PC-3 (cell line): ENCODE measurements at regions not wholly inside any gene's neighbourhood (a gene's known extent, or its start where the extent isn't known, plus 50 kb on each side); places are given as distances from the start of the nearest gene placed in this dataset.

Experiments used
- ATAC-seq: fragments of 200-7000 bp; cut with Tn5 transposase; 2 replicates; pipeline ENCODE4 v1.9.1; 2020; ENCODE audit warnings: mild to moderate bottlenecking, moderate library complexity
- BruUV-seq: library from RNA; stranded (reverse); fragments of 400-500 nt; replicated peaks from 2 replicates; lab custom pipeline; 2021; lab: Mats Ljungman, UMichigan
- CTCF ChIA-PET: fragments of 300-600 bp; sonication (Branson Sonifier 250); formaldehyde crosslinking; loops from one replicate; lab custom pipeline; 2022; ENCODE audit warnings: antibody characterized with exemption; lab: Charles Lee
- POLR2A ChIA-PET: fragments of 300-600 bp; sonication (Branson Sonifier 250); formaldehyde crosslinking; loops from one replicate; lab custom pipeline; 2022; ENCODE audit warnings: antibody characterized with exemption; ENCODE audit not compliant: unreplicated experiment; lab: Charles Lee
- DNase-seq: peaks from one replicate; pipeline ENCODE4 v3.0.0-alpha.2; 2015
- H2AFZ ChIP-seq: fragments of 300-600 bp; sonication (generic); 2 replicates; pipeline ENCODE4 v1.6.0; 2016; ENCODE audit warnings: antibody characterized with exemption, low read length
- H3F3A ChIP-seq: fragments of 300-600 bp; sonication (generic); one replicate; pipeline ENCODE4 v1.6.0; 2017; ENCODE audit warnings: antibody characterized with exemption, low read length, control low read depth, mild to moderate bottlenecking; ENCODE audit not compliant: unreplicated experiment
- H3K27ac ChIP-seq: fragments of 300-600 bp; sonication (generic); 2 replicates; pipeline ENCODE4 v1.5.1; 2016; ENCODE audit warnings: mild to moderate bottlenecking, low read length
- H3K27me3 ChIP-seq: fragments of 300-600 bp; sonication (generic); 2 replicates; pipeline ENCODE4 v1.6.1; 2016; ENCODE audit warnings: low read length, mixed read lengths
- H3K36me3 ChIP-seq: fragments of 300-600 bp; sonication (generic); 2 replicates; pipeline ENCODE4 v1.6.1; 2016; ENCODE audit warnings: low read depth, mixed run types, low read length, mixed read lengths
- H3K4me1 ChIP-seq: fragments of 300-600 bp; sonication (generic); 2 replicates; pipeline ENCODE4 v1.5.1; 2016; ENCODE audit warnings: low read length; ENCODE audit not compliant: insufficient read depth
- H3K4me2 ChIP-seq: fragments of 300-600 bp; sonication (generic); 2 replicates; pipeline ENCODE4 v1.6.0; 2016; ENCODE audit warnings: low read length
- H3K4me3 ChIP-seq: fragments of 300-600 bp; sonication (generic); 2 replicates; pipeline ENCODE4 v1.5.1; 2016; ENCODE audit warnings: mild to moderate bottlenecking, low read length, mixed read lengths
- H3K79me2 ChIP-seq: fragments of 300-600 bp; sonication (generic); 2 replicates; pipeline ENCODE4 v1.6.1; 2017; ENCODE audit warnings: low read length, mixed read lengths
- H3K9ac ChIP-seq: fragments of 300-600 bp; sonication (generic); 2 replicates; pipeline ENCODE4 v1.6.0; 2016; ENCODE audit warnings: mild to moderate bottlenecking, low read length
- H3K9me2 ChIP-seq: fragments of 300-600 bp; sonication (generic); replicated peaks from 2 replicates; pipeline ENCODE4 v1.6.1; 2016; ENCODE audit warnings: mixed run types, low read length, mixed read lengths
- H3K9me3 ChIP-seq: fragments of 300-600 bp; sonication (generic); 2 replicates; pipeline ENCODE4 v1.6.1; 2016; ENCODE audit warnings: low read length, mixed read lengths
- H4K20me1 ChIP-seq: fragments of 300-600 bp; sonication (generic); 2 replicates; pipeline ENCODE4 v1.6.1; 2016; ENCODE audit warnings: low read length, mixed read lengths
- EZH2 ChIP-seq: fragments of 300-600 bp; sonication (generic); IDR thresholded peaks from one replicate; pipeline ENCODE4 v1.6.1; 2017; ENCODE audit warnings: antibody characterized with exemption, mild to moderate bottlenecking, low read length; ENCODE audit not compliant: unreplicated experiment
- EZH2phosphoT487 ChIP-seq: fragments of 300-600 bp; sonication (generic); IDR thresholded peaks from 2 replicates; pipeline ENCODE4 v1.6.1; 2018; ENCODE audit warnings: mild to moderate bottlenecking, antibody characterized with exemption, low read length, borderline replicate concordance
- intact Hi-C: fragments of 100-400 bp; cut with micrococcal nuclease; formaldehyde crosslinking; loops from 2 replicates; pipeline ENCODE4 v1.9.0; 2023
- TF ChIP-seq, protein P1 (sequence below): fragments of 300-600 bp; sonication (generic); conservative IDR thresholded peaks from 2 replicates; pipeline ENCODE4 v1.5.1; 2017; ENCODE audit warnings: antibody characterized with exemption, low read depth, mild to moderate bottlenecking, low read length

DNA sequence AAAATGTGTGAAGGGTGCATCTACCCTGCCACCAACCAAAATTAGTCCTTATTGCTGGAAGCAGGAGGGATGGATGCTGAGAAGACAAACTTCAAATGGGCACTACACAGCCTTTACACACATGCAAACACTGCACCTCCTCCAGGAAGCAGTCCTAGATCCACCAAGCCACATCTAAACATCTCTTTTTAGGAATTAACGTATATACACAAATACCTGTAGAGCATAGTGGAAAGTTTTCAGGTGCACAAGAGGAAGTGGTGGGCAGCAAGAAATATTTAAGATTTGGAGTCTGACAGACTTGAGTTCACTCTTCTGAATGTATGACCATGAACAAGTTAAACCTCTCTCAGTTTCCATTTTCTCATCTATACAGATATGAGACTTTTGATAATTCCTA lies 456.6 kb upstream of the PROK2 start:
- Histone ChIP-seq H3K4me3 (no peak overlapping the region), H3K9me2 (no peaks in the 10 kb centered on the region), H3K79me2 (no peaks in the 10 kb centered on the region), H3K27me3 (peaks cover 25% of the 10 kb centered on the region), H3K27ac (no peak overlapping the region), H3K9me3 (no peaks in the 10 kb centered on the region), H3K9ac (no peak overlapping the region), H3K36me3 (no peaks in the 10 kb centered on the region), H3K4me1 (no peaks in the 10 kb centered on the region), H3K4me2 (no peak overlapping the region), H4K20me1 (no peaks in the 10 kb centered on the region), H3F3A (no peaks in the 10 kb centered on the region), H2AFZ (no peak overlapping the region)
- CTCF ChIA-PET, result no interaction called here
- DNase-seq (no peak), ATAC-seq (no peak)
- intact Hi-C loops, result no loop called here
- POLR2A ChIA-PET, result no interaction called here
- BruUV-seq, result no TSS peak
- TF ChIP-seq, protein P1, sequence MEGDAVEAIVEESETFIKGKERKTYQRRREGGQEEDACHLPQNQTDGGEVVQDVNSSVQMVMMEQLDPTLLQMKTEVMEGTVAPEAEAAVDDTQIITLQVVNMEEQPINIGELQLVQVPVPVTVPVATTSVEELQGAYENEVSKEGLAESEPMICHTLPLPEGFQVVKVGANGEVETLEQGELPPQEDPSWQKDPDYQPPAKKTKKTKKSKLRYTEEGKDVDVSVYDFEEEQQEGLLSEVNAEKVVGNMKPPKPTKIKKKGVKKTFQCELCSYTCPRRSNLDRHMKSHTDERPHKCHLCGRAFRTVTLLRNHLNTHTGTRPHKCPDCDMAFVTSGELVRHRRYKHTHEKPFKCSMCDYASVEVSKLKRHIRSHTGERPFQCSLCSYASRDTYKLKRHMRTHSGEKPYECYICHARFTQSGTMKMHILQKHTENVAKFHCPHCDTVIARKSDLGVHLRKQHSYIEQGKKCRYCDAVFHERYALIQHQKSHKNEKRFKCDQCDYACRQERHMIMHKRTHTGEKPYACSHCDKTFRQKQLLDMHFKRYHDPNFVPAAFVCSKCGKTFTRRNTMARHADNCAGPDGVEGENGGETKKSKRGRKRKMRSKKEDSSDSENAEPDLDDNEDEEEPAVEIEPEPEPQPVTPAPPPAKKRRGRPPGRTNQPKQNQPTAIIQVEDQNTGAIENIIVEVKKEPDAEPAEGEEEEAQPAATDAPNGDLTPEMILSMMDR, result no peak
- TF ChIP-seq EZH2phosphoT487 (no peak), EZH2 (no peak)

DNA sequence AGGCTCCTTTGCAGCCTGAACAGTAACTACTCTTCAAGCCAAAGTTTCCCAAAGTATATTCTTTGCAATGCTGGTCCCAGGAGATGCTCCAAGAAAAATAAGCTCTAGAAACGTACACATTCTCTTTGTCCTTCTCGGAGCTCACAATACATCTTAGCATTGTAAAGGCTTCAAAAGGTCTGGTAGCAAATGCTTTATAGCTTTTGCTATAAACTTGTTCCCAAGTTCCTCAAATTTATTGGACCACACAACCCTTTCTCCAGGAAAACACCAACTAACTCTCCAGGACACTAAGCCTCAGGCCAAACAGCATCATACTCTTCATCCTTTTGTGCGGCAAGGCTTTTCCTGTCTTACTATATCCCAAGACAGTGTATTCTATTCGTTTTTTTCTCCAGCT lies 455.6 kb upstream of the PROK2 start:
- no peak overlapping the region for H3K4me3 ChIP-seq
- ChIA-PET CTCF (no interaction called here), POLR2A (no interaction called here)
- intact Hi-C loops, result no loop called here
- peaks cover 26% of the 10 kb centered on the region for H3K27me3 ChIP-seq
- TF ChIP-seq EZH2phosphoT487, result no peak
- TF ChIP-seq, protein P1, result no peak
- TF ChIP-seq EZH2, result no peak
- H4K20me1 ChIP-seq, result no peaks in the 10 kb centered on the region
- no peak overlapping the region for H3K9ac ChIP-seq
- H3K27ac ChIP-seq, result no peak overlapping the region
- no peaks in the 10 kb centered on the region for H3K9me3 ChIP-seq
- H3K36me3 ChIP-seq, result no peaks in the 10 kb centered on the region
- no peak overlapping the region for H3K4me2 ChIP-seq
- no peak for DNase-seq
- no peaks in the 10 kb centered on the region for H3K4me1 ChIP-seq
- H3K79me2 ChIP-seq, result no peaks in the 10 kb centered on the region
- H3K9me2 ChIP-seq, result no peaks in the 10 kb centered on the region
- BruUV-seq, result no TSS peak
- no peak for ATAC-seq
- no peak overlapping the region for H2AFZ ChIP-seq
- no peaks in the 10 kb centered on the region for H3F3A ChIP-seq

DNA sequence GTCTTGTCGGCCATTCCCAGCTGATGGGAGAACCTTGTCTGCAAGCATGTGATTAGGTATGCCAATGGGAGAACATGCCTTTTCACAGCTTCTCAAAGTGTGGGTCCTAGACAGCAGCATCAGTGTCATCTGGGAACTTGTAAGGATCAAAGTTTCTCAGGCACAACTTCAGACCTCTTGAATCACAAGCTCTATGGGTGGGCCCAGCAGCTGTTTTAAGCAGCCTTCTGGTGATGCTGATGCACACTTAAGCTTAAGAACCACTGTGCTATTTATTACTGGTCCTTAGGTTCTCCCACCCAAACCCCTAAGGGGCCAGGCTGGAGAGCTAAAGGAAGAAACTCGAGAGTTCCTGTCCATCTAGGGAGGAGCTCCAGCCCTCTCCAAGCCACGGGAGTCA lies 453.9 kb upstream of the PROK2 start:
- peaks cover 31% of the 10 kb centered on the region for H3K27me3 ChIP-seq
- no peaks in the 10 kb centered on the region for H3K9me2 ChIP-seq
- H3K4me2 ChIP-seq, result no peak overlapping the region
- BruUV-seq, result no TSS peak
- no peaks in the 10 kb centered on the region for H3K79me2 ChIP-seq
- H3K9me3 ChIP-seq, result no peaks in the 10 kb centered on the region
- DNase-seq, result no peak
- no peaks in the 10 kb centered on the region for H3F3A ChIP-seq
- H4K20me1 ChIP-seq, result no peaks in the 10 kb centered on the region
- no peak overlapping the region for H3K4me3 ChIP-seq
- no peak overlapping the region for H2AFZ ChIP-seq
- TF ChIP-seq, protein P1, result no peak
- no peak for TF ChIP-seq EZH2phosphoT487
- no peak for TF ChIP-seq EZH2
- intact Hi-C loops, result no loop called here
- H3K9ac ChIP-seq, result no peak overlapping the region
- ATAC-seq, result no peak
- ChIA-PET CTCF (no interaction called here), POLR2A (no interaction called here)
- no peak overlapping the region for H3K27ac ChIP-seq
- no peaks in the 10 kb centered on the region for H3K4me1 ChIP-seq
- H3K36me3 ChIP-seq, result no peaks in the 10 kb centered on the region
